HEK293 (cell line): ENCODE measurements at regions not wholly inside any gene's neighbourhood (a gene's known extent, or its start where the extent isn't known, plus 50 kb on each side); places are given as distances from the start of the nearest gene placed in this dataset.

Experiments
- TCF7L2 ChIP-seq: IDR thresholded peaks from 2 replicates; pipeline ENCODE4 v1.6.1; 2011; ENCODE audit warnings: low read depth, mild to moderate bottlenecking, inconsistent platforms, low read length, moderate library complexity, borderline replicate concordance
- ZNF133 ChIP-seq: fragments of 450-650 bp; formaldehyde crosslinking; IDR thresholded peaks from 2 replicates; pipeline ENCODE4 v1.5.1; 2016; ENCODE audit warnings: missing biosample characterization, missing genetic modification characterization
- ZNF16 ChIP-seq: fragments of 450-650 bp; formaldehyde crosslinking; IDR thresholded peaks from 2 replicates; pipeline ENCODE4 v1.5.1; 2016; ENCODE audit warnings: low read depth, missing biosample characterization, missing genetic modification characterization
- TF ChIP-seq, protein P1 (sequence below): fragments of 450-650 bp; formaldehyde crosslinking; conservative IDR thresholded peaks from 2 replicates; pipeline ENCODE4 v1.5.1; 2016; ENCODE audit warnings: low read depth, missing biosample characterization, missing genetic modification characterization

DNA sequence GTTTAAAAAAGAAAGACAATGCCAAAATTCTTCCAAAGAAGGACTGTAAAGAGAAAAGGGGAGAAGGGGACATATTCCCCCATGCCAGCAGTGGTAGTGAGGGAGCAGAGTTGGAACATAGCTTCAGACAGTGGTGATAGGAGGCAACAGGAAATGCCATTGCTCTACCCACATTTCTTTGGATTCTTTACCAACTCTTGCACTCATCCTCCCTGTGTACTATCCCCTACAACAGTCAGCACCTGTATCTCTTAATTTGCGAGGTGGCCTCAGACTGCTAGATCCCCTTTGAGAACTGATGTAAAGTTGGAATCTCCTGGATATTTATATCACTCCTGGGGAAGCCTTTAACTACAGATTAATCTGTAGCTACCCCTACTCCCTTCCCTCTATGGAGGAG lies 320.6 kb upstream of the PTGER4 start:
- TF ChIP-seq ZNF16 (tag by site-specific recombination), result no peak
- no peak for TF ChIP-seq TCF7L2
- no peak for TF ChIP-seq ZNF133
- TF ChIP-seq, protein P1, sequence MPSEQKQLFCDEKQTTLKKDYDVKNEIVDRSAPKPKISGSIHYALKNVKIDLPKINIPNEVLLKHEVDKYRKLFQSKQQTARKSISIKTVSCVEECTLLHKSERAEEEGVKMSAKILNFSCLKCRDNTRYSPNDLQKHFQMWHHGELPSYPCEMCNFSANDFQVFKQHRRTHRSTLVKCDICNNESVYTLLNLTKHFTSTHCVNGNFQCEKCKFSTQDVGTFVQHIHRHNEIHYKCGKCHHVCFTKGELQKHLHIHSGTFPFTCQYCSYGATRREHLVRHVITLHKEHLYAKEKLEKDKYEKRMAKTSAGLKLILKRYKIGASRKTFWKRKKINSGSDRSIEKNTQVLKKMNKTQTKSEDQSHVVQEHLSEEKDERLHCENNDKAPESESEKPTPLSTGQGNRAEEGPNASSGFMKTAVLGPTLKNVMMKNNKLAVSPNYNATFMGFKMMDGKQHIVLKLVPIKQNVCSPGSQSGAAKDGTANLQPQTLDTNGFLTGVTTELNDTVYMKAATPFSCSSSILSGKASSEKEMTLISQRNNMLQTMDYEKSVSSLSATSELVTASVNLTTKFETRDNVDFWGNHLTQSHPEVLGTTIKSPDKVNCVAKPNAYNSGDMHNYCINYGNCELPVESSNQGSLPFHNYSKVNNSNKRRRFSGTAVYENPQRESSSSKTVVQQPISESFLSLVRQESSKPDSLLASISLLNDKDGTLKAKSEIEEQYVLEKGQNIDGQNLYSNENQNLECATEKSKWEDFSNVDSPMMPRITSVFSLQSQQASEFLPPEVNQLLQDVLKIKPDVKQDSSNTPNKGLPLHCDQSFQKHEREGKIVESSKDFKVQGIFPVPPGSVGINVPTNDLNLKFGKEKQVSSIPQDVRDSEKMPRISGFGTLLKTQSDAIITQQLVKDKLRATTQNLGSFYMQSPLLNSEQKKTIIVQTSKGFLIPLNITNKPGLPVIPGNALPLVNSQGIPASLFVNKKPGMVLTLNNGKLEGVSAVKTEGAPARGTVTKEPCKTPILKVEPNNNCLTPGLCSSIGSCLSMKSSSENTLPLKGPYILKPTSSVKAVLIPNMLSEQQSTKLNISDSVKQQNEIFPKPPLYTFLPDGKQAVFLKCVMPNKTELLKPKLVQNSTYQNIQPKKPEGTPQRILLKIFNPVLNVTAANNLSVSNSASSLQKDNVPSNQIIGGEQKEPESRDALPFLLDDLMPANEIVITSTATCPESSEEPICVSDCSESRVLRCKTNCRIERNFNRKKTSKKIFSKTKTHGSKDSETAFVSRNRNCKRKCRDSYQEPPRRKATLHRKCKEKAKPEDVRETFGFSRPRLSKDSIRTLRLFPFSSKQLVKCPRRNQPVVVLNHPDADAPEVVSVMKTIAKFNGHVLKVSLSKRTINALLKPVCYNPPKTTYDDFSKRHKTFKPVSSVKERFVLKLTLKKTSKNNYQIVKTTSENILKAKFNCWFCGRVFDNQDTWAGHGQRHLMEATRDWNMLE (tag by site-specific recombination), result no peak
